IMR-90 (cell line): ENCODE measurements at regions not wholly inside any gene's neighbourhood (a gene's known extent, or its start where the extent isn't known, plus 50 kb on each side); places are given as distances from the start of the nearest gene placed in this dataset.

ENCODE experiments used
- ATAC-seq: fragments of 200-7000 bp; cut with Tn5 transposase; 2 replicates; pipeline ENCODE4 v1.9.1; 2020; ENCODE audit warnings: low read depth, mild to moderate bottlenecking, moderate library complexity
- BruUV-seq: library from RNA; stranded (reverse); fragments of 400-500 nt; replicated peaks from 2 replicates; lab custom pipeline; 2021; lab: Mats Ljungman, UMichigan
- CTCF ChIA-PET: fragments of 300-600 bp; formaldehyde crosslinking; extraction: SDS; loops from one replicate; lab custom pipeline; 2021; ENCODE audit warnings: antibody characterized with exemption; lab: Yijun Ruan, JAX
- POLR2A ChIA-PET: fragments of 300-600 bp; sonication (Branson Sonifier 250); formaldehyde crosslinking; loops from one replicate; lab custom pipeline; 2022; ENCODE audit warnings: antibody characterized with exemption; ENCODE audit not compliant: unreplicated experiment; lab: Charles Lee
- DNase-seq: peaks from one replicate; pipeline ENCODE4 v3.0.0; 2013
- H2AFZ ChIP-seq: replicated peaks from 2 replicates; pipeline ENCODE3; 2013; ENCODE audit warnings: low read length, mild to moderate bottlenecking; ENCODE audit not compliant: poor library complexity
- H2AK5ac ChIP-seq: 2 replicates; pipeline ENCODE4 v1.6.1; 2013; ENCODE audit warnings: low read depth, low read length, inconsistent platforms
- H2AK9ac ChIP-seq: replicated peaks from 2 replicates; pipeline ENCODE3; 2013; ENCODE audit warnings: mild to moderate bottlenecking, low read depth, low read length, moderate library complexity; ENCODE audit not compliant: poor library complexity
- H2BK120ac ChIP-seq: 2 replicates; pipeline ENCODE4 v1.6.1; 2013; ENCODE audit warnings: low read depth, low read length, inconsistent platforms
- H2BK15ac ChIP-seq: 3 replicates; pipeline ENCODE4 v1.6.1; 2013; ENCODE audit warnings: low read depth, low read length, inconsistent platforms
- H2BK20ac ChIP-seq: 2 replicates; pipeline ENCODE4 v1.6.1; 2013; ENCODE audit warnings: low read depth, mild to moderate bottlenecking, inconsistent platforms, low read length, moderate library complexity
- H2BK5ac ChIP-seq: 2 replicates; pipeline ENCODE4 v1.6.1; 2013; ENCODE audit warnings: mild to moderate bottlenecking, low read depth, low read length, inconsistent platforms; ENCODE audit not compliant: poor library complexity, severe bottlenecking
- H3K14ac ChIP-seq: replicated peaks from 2 replicates; pipeline ENCODE4 v1.6.1; 2013; ENCODE audit warnings: low read depth, low read length, inconsistent platforms
- H3K18ac ChIP-seq: 2 replicates; pipeline ENCODE4 v1.6.1; 2013; ENCODE audit warnings: low read depth, low read length, control low read depth
- H3K23ac ChIP-seq: 2 replicates; pipeline ENCODE4 v1.6.1; 2013; ENCODE audit warnings: low read depth, low read length, inconsistent platforms
- H3K27ac ChIP-seq: 2 replicates; pipeline ENCODE4 v1.5.1; 2013; ENCODE audit warnings: mild to moderate bottlenecking, control low read depth, low read length; ENCODE audit not compliant: insufficient read depth
- H3K27me3 ChIP-seq: 2 replicates; pipeline ENCODE4 v1.6.1; 2013; ENCODE audit warnings: low read length; ENCODE audit not compliant: control insufficient read depth, insufficient read depth
- H3K36me3 ChIP-seq: 2 replicates; pipeline ENCODE4 v1.6.1; 2013; ENCODE audit warnings: low read length, mixed read lengths; ENCODE audit not compliant: control insufficient read depth, insufficient read depth
- H3K4ac ChIP-seq: 2 replicates; pipeline ENCODE4 v1.6.1; 2013; ENCODE audit warnings: low read depth, low read length, inconsistent platforms
- H3K4me1 ChIP-seq: 2 replicates; pipeline ENCODE4 v1.6.1; 2013; ENCODE audit warnings: low read length, mixed read lengths; ENCODE audit not compliant: control insufficient read depth, insufficient read depth
- H3K4me2 ChIP-seq: 2 replicates; pipeline ENCODE4 v1.6.1; 2013; ENCODE audit warnings: low read depth, mild to moderate bottlenecking, control low read depth, low read length, moderate library complexity
- H3K4me3 ChIP-seq: 2 replicates; pipeline ENCODE4 v1.5.1; 2013; ENCODE audit warnings: low read depth, mild to moderate bottlenecking, control low read depth, low read length, moderate library complexity; ENCODE audit not compliant: insufficient read depth
- H3K56ac ChIP-seq: 2 replicates; pipeline ENCODE4 v1.6.1; 2013; ENCODE audit warnings: low read length, inconsistent platforms; ENCODE audit not compliant: insufficient read depth; ENCODE audit errors: extremely low read depth
- H3K79me1 ChIP-seq, 2 experiments: 2 replicates each; pipeline ENCODE4 v1.6.1; 2013; ENCODE audit warnings: low read length in 2 of 2, inconsistent platforms in 1 of 2, low read depth in 1 of 2
- H3K9ac ChIP-seq: 2 replicates; pipeline ENCODE4 v1.6.1; 2013; ENCODE audit warnings: low read depth, low read length, control low read depth
- H3K9me1 ChIP-seq: 2 replicates; pipeline ENCODE4 v1.6.1; 2013; ENCODE audit warnings: low read length, inconsistent platforms; ENCODE audit not compliant: insufficient read depth
- H3K9me3 ChIP-seq: 2 replicates; pipeline ENCODE4 v1.6.1; 2013; ENCODE audit warnings: low read length; ENCODE audit not compliant: control insufficient read depth, insufficient read depth
- H4K20me1 ChIP-seq: 2 replicates; pipeline ENCODE4 v1.6.1; 2013; ENCODE audit warnings: low read length, inconsistent platforms; ENCODE audit not compliant: insufficient read depth
- H4K5ac ChIP-seq: 2 replicates; pipeline ENCODE4 v1.6.1; 2013; ENCODE audit warnings: mild to moderate bottlenecking, low read depth, low read length, control low read depth
- H4K8ac ChIP-seq, 2 experiments: 2 replicates each; pipeline ENCODE4 v1.6.1; 2013; ENCODE audit warnings: low read depth in 2 of 2, low read length in 2 of 2, control low read depth in 1 of 2, inconsistent platforms in 1 of 2
- H4K91ac ChIP-seq: 2 replicates; pipeline ENCODE4 v1.6.1; 2013; ENCODE audit warnings: low read depth, low read length, inconsistent platforms; ENCODE audit not compliant: insufficient read depth
- BHLHE40 ChIP-seq: fragments of 150-350 bp; IDR thresholded peaks from 2 replicates; pipeline ENCODE4 v1.6.1; 2016; ENCODE audit warnings: mild to moderate bottlenecking, low read depth, low read length
- CEBPB ChIP-seq: IDR thresholded peaks from 2 replicates; pipeline ENCODE4 v1.6.1; 2012; ENCODE audit warnings: low read depth, low read length, improper control_type of control experiment
- CHD1 ChIP-seq: IDR thresholded peaks from 2 replicates; pipeline ENCODE4 v1.6.1; 2012; ENCODE audit warnings: low read depth, low read length, improper control_type of control experiment
- CTCF ChIP-seq: conservative IDR thresholded peaks from 2 replicates; pipeline ENCODE4 v1.5.1; 2012; ENCODE audit warnings: mild to moderate bottlenecking, low read depth, low read length, improper control_type of control experiment
- ELK1 ChIP-seq: fragments of 150-350 bp; IDR thresholded peaks from 2 replicates; pipeline ENCODE4 v1.6.1; 2016; ENCODE audit warnings: low read depth, mild to moderate bottlenecking, low read length, moderate library complexity, borderline replicate concordance
- FOS ChIP-seq: fragments of 150-350 bp; IDR thresholded peaks from 2 replicates; pipeline ENCODE4 v1.6.1; 2016; ENCODE audit warnings: low read depth, low read length
- MAFK ChIP-seq: IDR thresholded peaks from 2 replicates; pipeline ENCODE4 v1.6.1; 2012; ENCODE audit warnings: low read depth, low read length, improper control_type of control experiment
- MAZ ChIP-seq: IDR thresholded peaks from 2 replicates; pipeline ENCODE4 v1.6.1; 2012; ENCODE audit warnings: low read depth, mild to moderate bottlenecking, low read length, improper control_type of control experiment, moderate library complexity, borderline replicate concordance
- MXI1 ChIP-seq: IDR thresholded peaks from 2 replicates; pipeline ENCODE4 v1.6.1; 2012; ENCODE audit warnings: low read depth, mild to moderate bottlenecking, low read length, moderate library complexity, borderline replicate concordance
- NFE2L2 ChIP-seq: fragments of 150-350 bp; IDR thresholded peaks from 2 replicates; pipeline ENCODE4 v1.6.1; 2016; ENCODE audit warnings: low read depth, mild to moderate bottlenecking, low read length
- POLR2A ChIP-seq: IDR thresholded peaks from 2 replicates; pipeline ENCODE4 v1.6.1; 2012; ENCODE audit warnings: mild to moderate bottlenecking, low read depth, low read length
- RAD21 ChIP-seq: IDR thresholded peaks from 2 replicates; pipeline ENCODE4 v1.6.1; 2012; ENCODE audit warnings: low read length, improper control_type of control experiment
- RCOR1 ChIP-seq: IDR thresholded peaks from 2 replicates; pipeline ENCODE4 v1.6.1; 2012; ENCODE audit warnings: mild to moderate bottlenecking, low read length, improper control_type of control experiment; ENCODE audit not compliant: insufficient replicate concordance
- RFX5 ChIP-seq: IDR thresholded peaks from 2 replicates; pipeline ENCODE4 v1.8.0; 2012; ENCODE audit warnings: low read depth, mild to moderate bottlenecking, low read length, moderate library complexity
- SMC3 ChIP-seq: fragments of 150-350 bp; IDR thresholded peaks from 2 replicates; pipeline ENCODE4 v1.6.1; 2016; ENCODE audit warnings: low read depth, mild to moderate bottlenecking, antibody characterized with exemption, low read length, moderate library complexity
- USF2 ChIP-seq: fragments of 150-350 bp; IDR thresholded peaks from 2 replicates; pipeline ENCODE4 v1.6.1; 2017; ENCODE audit warnings: mild to moderate bottlenecking, antibody characterized with exemption, low read length, low read depth
- WGBS, 2 experiments: methylation state at CpG; one replicate each; pipeline versions ENCODE4 v1.1.5 to v1.1.7; 2013; ENCODE audit warnings: missing lambda C conversion rate in 2 of 2; ENCODE audit not compliant: insufficient read length in 1 of 2; ENCODE audit errors: extremely low coverage in 2 of 2; 5-methylcytosine and 5-hydroxymethylcytosine counted together
- dilution Hi-C: fragments of 300-500 bp; cut with HindIII; formaldehyde crosslinking; loops from one replicate; pipeline ENCODE4 v1.14.3; 2018; ENCODE audit warnings: low sequenced_read_pairs; ENCODE audit not compliant: unreplicated experiment
- in situ Hi-C: fragments of 300-500 bp; cut with MboI; formaldehyde crosslinking; loops from 3 replicates; pipeline ENCODE4 v1.14.3; 2019; ENCODE audit warnings: low sequenced_read_pairs, inconsistent platforms, mixed read lengths
- intact Hi-C: fragments of 100-400 bp; cut with micrococcal nuclease; formaldehyde crosslinking; loops from 2 replicates; pipeline ENCODE4 v1.10.0; 2022

GRCh38 chr2:13195270-13195669 lies 478.5 kb downstream of the TRIB2 start:
- no peak overlapping the region for H2AFZ ChIP-seq
- no peak overlapping the region for H4K91ac ChIP-seq
- H4K5ac ChIP-seq, result no peak overlapping the region
- no peak overlapping the region for H2BK15ac ChIP-seq
- H4K8ac ChIP-seq, result no peak overlapping the region
- no peak overlapping the region for H3K9ac ChIP-seq
- H3K36me3 ChIP-seq, result no peaks in the 10 kb centered on the region
- no peaks in the 10 kb centered on the region for H3K79me1 ChIP-seq
- H3K4me1 ChIP-seq, result no peaks in the 10 kb centered on the region
- no peak overlapping the region for H2AK5ac ChIP-seq
- ChIA-PET POLR2A (no interaction called here), CTCF (no interaction called here)
- H3K4me3 ChIP-seq, result no peak overlapping the region
- H3K14ac ChIP-seq, result no peak overlapping the region
- DNase-seq, result no peak
- H3K27ac ChIP-seq, result no peak overlapping the region
- H3K9me3 ChIP-seq, result peaks cover 4% of the 10 kb centered on the region; the same call in 1 of the 2 replicates
- no peak overlapping the region for H2BK120ac ChIP-seq
- WGBS, 2 experiments, result no CpG with 5 or more reads among the region's 1 CpG
- no peak overlapping the region for H3K4ac ChIP-seq
- H3K27me3 ChIP-seq, result no peaks in the 10 kb centered on the region
- H3K4me2 ChIP-seq, result no peak overlapping the region
- BruUV-seq, result no TSS peak
- H3K18ac ChIP-seq, result no peak overlapping the region
- dilution Hi-C loops (no loop called here), in situ Hi-C loops (no loop called here), intact Hi-C loops (no loop called here)
- no peak overlapping the region for H3K23ac ChIP-seq
- no peaks in the 10 kb centered on the region for H3K9me1 ChIP-seq
- no peaks in the 10 kb centered on the region for H4K20me1 ChIP-seq
- H2BK5ac ChIP-seq, result no peak overlapping the region
- H3K56ac ChIP-seq, result no peak overlapping the region
- H2AK9ac ChIP-seq, result no peak overlapping the region
- ATAC-seq, result no peak
- no peak overlapping the region for H2BK20ac ChIP-seq
- no peak for TF ChIP-seq USF2
- TF ChIP-seq RFX5, result no peak
- no peak for TF ChIP-seq SMC3
- no peak for TF ChIP-seq ELK1
- TF ChIP-seq MAFK, result no peak
- TF ChIP-seq BHLHE40, result no peak
- TF ChIP-seq NFE2L2, result no peak
- no peak for TF ChIP-seq CTCF
- no peak for TF ChIP-seq MAZ
- no peak for TF ChIP-seq RAD21
- TF ChIP-seq RCOR1, result no peak
- TF ChIP-seq CHD1, result no peak
- TF ChIP-seq CEBPB, result no peak
- no peak for TF ChIP-seq POLR2A
- no peak for TF ChIP-seq MXI1
- TF ChIP-seq FOS, result no peak
